ENCODE measurements at regions not wholly inside any gene's neighbourhood (a gene's known extent, or its start where the extent isn't known, plus 50 kb on each side); places are given as distances from the start of the nearest gene placed in this dataset.

GRCh38 chr12:23428758-23429157 is 520.7 kb downstream of the SOX5 start:
- TF ChIP-seq CTCF (conservative IDR thresholded peaks at IDR 0.05; ENCODE audit: low read depth, low read length) (no peak), FOS (IDR thresholded peaks at IDR 0.05; ENCODE audit: low read depth, low read length) (no peak), POLR2A (IDR thresholded peaks at IDR 0.05; ENCODE audit: low read depth, low read length) (no peak), ELK1 (IDR thresholded peaks at IDR 0.05; ENCODE audit: borderline replicate concordance, low read depth, low read length) (no peak), MAFK (IDR thresholded peaks at IDR 0.05; ENCODE audit: low read depth, low read length) (no peak), RCOR1 (IDR thresholded peaks at IDR 0.05; ENCODE audit: insufficient replicate concordance, low read length) (no peak), NFE2L2 (IDR thresholded peaks at IDR 0.05; ENCODE audit: low read depth, low read length) (no peak), RAD21 (IDR thresholded peaks at IDR 0.05; ENCODE audit: low read length) (no peak), MXI1 (IDR thresholded peaks at IDR 0.05; ENCODE audit: borderline replicate concordance, low read depth, low read length) (no peak)
